H1 (cell line): ENCODE measurements at regions not wholly inside any gene's neighbourhood (a gene's known extent, or its start where the extent isn't known, plus 50 kb on each side); places are given as distances from the start of the nearest gene placed in this dataset.

Experiments
- CTCF ChIA-PET: fragments of 300-600 bp; sonication (Branson Sonifier 250); formaldehyde crosslinking; loops from one replicate; lab custom pipeline; 2021; ENCODE audit not compliant: partially characterized antibody; lab: Charles Lee
- POLR2A ChIA-PET: fragments of 300-600 bp; sonication (Branson Sonifier 250); formaldehyde crosslinking; loops from one replicate; lab custom pipeline; 2021; ENCODE audit warnings: inconsistent platforms; ENCODE audit not compliant: partially characterized antibody; lab: Charles Lee
- DNase-seq, 2 experiments: peaks; one replicate each; pipeline versions ENCODE4 v3.0.0 to v3.0.0-alpha.2; 2010 to 2022; ENCODE audit warnings: low spot score in 2 of 2, low read depth in 1 of 2, mixed read lengths in 1 of 2
- FAIRE-seq: peaks from 2 replicates; lab custom pipeline; 2011; peaks lifted over from hg19 to GRCh38; lab: Jason Lieb, UNC
- H2AFZ ChIP-seq: 2 replicates; pipeline ENCODE4 v1.8.1; 2012; ENCODE audit warnings: low read length, inconsistent platforms
- H2AK5ac ChIP-seq: 2 replicates; pipeline ENCODE4 v1.6.1; 2013; ENCODE audit warnings: low read depth, low read length
- H2BK120ac ChIP-seq: replicated peaks from 2 replicates; pipeline ENCODE3; 2013; ENCODE audit warnings: low read depth, low read length, inconsistent platforms
- H2BK12ac ChIP-seq: 2 replicates; pipeline ENCODE4 v1.6.1; 2013; ENCODE audit warnings: low read depth, low read length
- H2BK15ac ChIP-seq: 2 replicates; pipeline ENCODE4 v1.6.1; 2013; ENCODE audit warnings: low read length
- H2BK20ac ChIP-seq: 2 replicates; pipeline ENCODE4 v1.6.1; 2013; ENCODE audit warnings: low read length
- H2BK5ac ChIP-seq: 2 replicates; pipeline ENCODE4 v1.6.1; 2013; ENCODE audit warnings: low read depth, low read length
- H3K14ac ChIP-seq: 2 replicates; pipeline ENCODE4 v1.6.1; 2013; ENCODE audit warnings: inconsistent platforms; ENCODE audit not compliant: insufficient read length
- H3K18ac ChIP-seq: 2 replicates; pipeline ENCODE4 v1.6.1; 2013; ENCODE audit warnings: low read length; ENCODE audit errors: extremely low read depth
- H3K23ac ChIP-seq: 2 replicates; pipeline ENCODE4 v1.6.1; 2013; ENCODE audit warnings: inconsistent platforms; ENCODE audit not compliant: insufficient read length
- H3K23me2 ChIP-seq: 2 replicates; pipeline ENCODE4 v1.6.1; 2013; ENCODE audit warnings: low read depth, low read length
- H3K27ac ChIP-seq: 2 replicates; pipeline ENCODE4 v1.6.1; 2011; ENCODE audit warnings: low read depth, low read length, inconsistent platforms
- H3K27me3 ChIP-seq, 4 experiments: replicated peaks in 1 of 4; 1 replicate in 1 of 4; 2 replicates in 3 of 4; pipeline versions ENCODE4 v1.6.1 to v1.8.1; 2011 to 2013; ENCODE audit warnings: low read length in 3 of 4, mild to moderate bottlenecking in 3 of 4, inconsistent platforms in 2 of 4, mixed read lengths in 2 of 4, moderate library complexity in 1 of 4; ENCODE audit not compliant: control insufficient read depth in 3 of 4, insufficient read depth in 3 of 4; ENCODE audit errors: extremely low read depth in 1 of 4
- H3K36me3 ChIP-seq, 4 experiments: 2 replicates each; pipeline versions ENCODE4 v1.6.1 to v1.8.1; 2011 to 2013; ENCODE audit warnings: mild to moderate bottlenecking in 4 of 4, low read length in 3 of 4, moderate library complexity in 2 of 4, control low read depth in 1 of 4, inconsistent platforms in 1 of 4; ENCODE audit not compliant: insufficient read depth in 4 of 4, control insufficient read depth in 2 of 4
- H3K4ac ChIP-seq: replicated peaks from 2 replicates; pipeline ENCODE3; 2013; ENCODE audit warnings: low read length, low read depth, mixed read lengths, inconsistent platforms; ENCODE audit not compliant: insufficient read length
- H3K4me1 ChIP-seq, 4 experiments: replicated peaks in 1 of 4; 1 replicate in 1 of 4; 2 replicates in 3 of 4; pipeline versions ENCODE4 v1.6.1 to v1.8.1; 2011 to 2013; ENCODE audit warnings: low read length in 3 of 4, inconsistent platforms in 2 of 4, mixed read lengths in 1 of 4; ENCODE audit not compliant: insufficient read depth in 4 of 4, control insufficient read depth in 3 of 4
- H3K4me2 ChIP-seq, 2 experiments: 2 replicates each; pipeline versions ENCODE4 v1.6.1 to v1.8.1; 2011 to 2013; ENCODE audit warnings: low read depth in 2 of 2, low read length in 2 of 2, control low read depth in 1 of 2, inconsistent platforms in 1 of 2, mild to moderate bottlenecking in 1 of 2; ENCODE audit not compliant: insufficient read depth in 1 of 2
- H3K4me3 ChIP-seq, 4 experiments: fragments of 200-600, 300-600 bp in 1 of 4; sonication (generic), shearing (Covaris generic), sonication (Bioruptor Twin) in 1 of 4; 2 replicates each; pipeline versions ENCODE4 v1.5.1 to v1.8.1; 2011 to 2016; ENCODE audit warnings: low read length in 4 of 4, low read depth in 3 of 4, control low read depth in 2 of 4, inconsistent platforms in 2 of 4, mild to moderate bottlenecking in 2 of 4, mixed read lengths in 1 of 4, moderate library complexity in 1 of 4; ENCODE audit not compliant: insufficient read depth in 2 of 4; ENCODE audit errors: extremely low read depth in 1 of 4
- H3K56ac ChIP-seq: replicated peaks from 2 replicates; pipeline ENCODE3; 2013; ENCODE audit warnings: low read depth, mild to moderate bottlenecking, mixed read lengths, low read length, inconsistent platforms; ENCODE audit not compliant: insufficient read length
- H3K79me1 ChIP-seq: 2 replicates; pipeline ENCODE4 v1.6.1; 2013; ENCODE audit warnings: low read depth, low read length, control low read depth
- H3K79me2 ChIP-seq, 2 experiments: 2 replicates each; pipeline versions ENCODE4 v1.6.1 to v1.8.1; 2012 to 2013; ENCODE audit warnings: low read length in 2 of 2, mild to moderate bottlenecking in 2 of 2, inconsistent platforms in 1 of 2; ENCODE audit not compliant: insufficient read depth in 2 of 2, control insufficient read depth in 1 of 2
- H3K9ac ChIP-seq, 4 experiments: replicated peaks in 1 of 4; 1 replicate in 1 of 4; 2 replicates in 3 of 4; pipeline versions ENCODE4 v1.6.1 to v1.8.1; 2011 to 2013; ENCODE audit warnings: low read depth in 3 of 4, low read length in 3 of 4, control low read depth in 2 of 4, mild to moderate bottlenecking in 2 of 4, moderate library complexity in 2 of 4, inconsistent platforms in 1 of 4; ENCODE audit errors: extremely low read depth in 1 of 4
- H3K9me3 ChIP-seq, 2 experiments: 2 replicates each; pipeline versions ENCODE4 v1.6.1 to v1.8.1; 2012 to 2013; ENCODE audit warnings: mild to moderate bottlenecking in 2 of 2, moderate library complexity in 2 of 2, control low read depth in 1 of 2, inconsistent platforms in 1 of 2, low read depth in 1 of 2, low read length in 1 of 2, mixed read lengths in 1 of 2; ENCODE audit not compliant: insufficient read depth in 2 of 2
- H4K20me1 ChIP-seq, 2 experiments: replicated peaks in 1 of 2; 2 replicates each; pipeline versions ENCODE3 to v1.8.1; 2011 to 2013; ENCODE audit warnings: inconsistent platforms in 2 of 2, low read length in 2 of 2, mild to moderate bottlenecking in 1 of 2; ENCODE audit not compliant: insufficient read depth in 2 of 2, control insufficient read depth in 1 of 2
- H4K5ac ChIP-seq: 2 replicates; pipeline ENCODE4 v1.6.1; 2013; ENCODE audit warnings: low read length, low read depth, mixed read lengths, inconsistent platforms; ENCODE audit not compliant: insufficient read length
- H4K8ac ChIP-seq: 2 replicates; pipeline ENCODE4 v1.8.0; 2013; ENCODE audit warnings: mild to moderate bottlenecking, moderate library complexity, low read length, inconsistent platforms; ENCODE audit not compliant: insufficient read depth; ENCODE audit errors: extremely low read depth
- H4K91ac ChIP-seq: replicated peaks from 2 replicates; pipeline ENCODE3; 2013; ENCODE audit warnings: low read length, mixed read lengths, inconsistent platforms; ENCODE audit not compliant: insufficient read length
- E2F6 ChIP-seq: IDR thresholded peaks from 2 replicates; pipeline ENCODE4 v1.6.1; 2012; ENCODE audit warnings: inconsistent platforms
- EZH2 ChIP-seq: fragments of 200-600 bp; sonication (generic); IDR thresholded peaks from 2 replicates; pipeline ENCODE4 v1.7.1; 2012; ENCODE audit warnings: low read depth, mild to moderate bottlenecking, moderate library complexity, low read length, inconsistent platforms; ENCODE audit not compliant: severe bottlenecking
- HDAC2 ChIP-seq, 2 experiments: fragments of 300-600 bp in 1 of 2; sonication (generic) in 1 of 2; IDR thresholded peaks; 2 replicates each; pipeline ENCODE4 v1.6.1; 2011 to 2012; ENCODE audit warnings: low read depth in 2 of 2, low read length in 2 of 2, mild to moderate bottlenecking in 2 of 2, moderate library complexity in 2 of 2, borderline replicate concordance in 1 of 2, inconsistent platforms in 1 of 2
- NRF1 ChIP-seq: IDR thresholded peaks from 2 replicates; pipeline ENCODE4 v1.6.1; 2011; ENCODE audit warnings: mild to moderate bottlenecking, low read depth, low read length, improper control_type of control experiment
- PHF8 ChIP-seq: fragments of 200-600 bp; sonication (generic); conservative IDR thresholded peaks from 2 replicates; pipeline ENCODE4 v1.7.1; 2012; ENCODE audit warnings: low read depth, mild to moderate bottlenecking, inconsistent platforms, low read length, moderate library complexity
- SIX5 ChIP-seq: IDR thresholded peaks from 2 replicates; pipeline ENCODE4 v1.6.1; 2011; ENCODE audit warnings: mild to moderate bottlenecking, low read depth, low read length
- WGBS, 2 experiments: shearing (Covaris generic) in 1 of 2; methylation state at CpG; one replicate each; pipeline versions ENCODE4 v1.1.6 to v1.1.7; 2013 to 2015; ENCODE audit warnings: low lambda C conversion rate in 2 of 2, mixed read lengths in 2 of 2, inconsistent platforms in 1 of 2, low coverage in 1 of 2, missing lambda C conversion rate in 1 of 2; ENCODE audit not compliant: insufficient replicate concordance in 2 of 2, insufficient coverage in 1 of 2, insufficient read length in 1 of 2; ENCODE audit errors: extremely low coverage in 1 of 2, missing lambda C conversion rate in 1 of 2; 5-methylcytosine and 5-hydroxymethylcytosine counted together

GRCh38 chr10:4719671-4720070 is 106.3 kb upstream of the AKR1E2 start:
- Histone ChIP-seq H4K8ac (no peak overlapping the region), H4K5ac (no peak overlapping the region), H2BK120ac (no peak overlapping the region), H3K56ac (no peak overlapping the region), H4K20me1 (no peaks in the 10 kb centered on the region), H3K4me3 (no peak overlapping the region), H4K91ac (no peak overlapping the region), H2BK15ac (no peak overlapping the region), H3K23me2 (no peaks in the 10 kb centered on the region; the same call in 1 of the 2 replicates), H3K4me2 (no peak overlapping the region), H2BK20ac (no peak overlapping the region), H2AFZ (no peak overlapping the region), H3K9me3 (no peaks in the 10 kb centered on the region), H2AK5ac (no peak overlapping the region), H3K4me1 (no peaks in the 10 kb centered on the region), H2BK5ac (no peak overlapping the region), H2BK12ac (no peak overlapping the region), H3K79me2 (no peaks in the 10 kb centered on the region), H3K23ac (no peak overlapping the region), H3K79me1 (no peaks in the 10 kb centered on the region), H3K27me3 (no peaks in the 10 kb centered on the region), H3K4ac (no peak overlapping the region), H3K36me3 (no peaks in the 10 kb centered on the region), H3K9ac (no peak overlapping the region), H3K14ac (no peak overlapping the region), H3K18ac (no peak overlapping the region), H3K27ac (no peak overlapping the region)
- WGBS, 2 experiments: 97% methylated on average over 2 of the region's 2 CpGs; no CpG with 5 or more reads in 1 of the 2 experiments
- POLR2A ChIA-PET: no interaction called here
- DNase-seq: no peak
- CTCF ChIA-PET: no interaction called here
- no peak for FAIRE-seq
- TF ChIP-seq HDAC2 (IDR thresholded peaks at IDR 0.05; ENCODE audit: borderline replicate concordance in 1 of 2, low read depth in 2 of 2, low read length in 2 of 2) (no peak), PHF8 (no peak), NRF1 (no peak), EZH2 (no peak), E2F6 (no peak), SIX5 (no peak)
